Upper lobe of right lung (tissue), 1 donor: ENCODE measurements at regions not wholly inside any gene's neighbourhood (a gene's known extent, or its start where the extent isn't known, plus 50 kb on each side); places are given as distances from the start of the nearest gene placed in this dataset.
A peak's percentile ranks its signal among the peaks of the same experiment; 100 is the strongest.

ENCODE experiments used
- ATAC-seq: fragments of 200-7000 bp; cut with Tn5 transposase; one replicate; pipeline ENCODE4 v1.9.1; 2020; ENCODE audit warnings: mild to moderate bottlenecking, moderate library complexity
- DNase-seq: peaks from one replicate; pipeline ENCODE4 v3.0.0-alpha.2; 2020
- H3K27ac ChIP-seq: fragments of 200-600 bp; one replicate; pipeline ENCODE4 v1.8.0; 2022
- H3K27me3 ChIP-seq: fragments of 200-600 bp; one replicate; pipeline ENCODE4 v1.8.0; 2022; ENCODE audit warnings: mild to moderate bottlenecking
- H3K36me3 ChIP-seq: fragments of 200-600 bp; one replicate; pipeline ENCODE4 v1.8.0; 2022
- H3K4me1 ChIP-seq: fragments of 200-600 bp; one replicate; pipeline ENCODE4 v1.8.0; 2022
- H3K4me3 ChIP-seq: fragments of 200-600 bp; one replicate; pipeline ENCODE4 v1.8.0; 2022; ENCODE audit warnings: mild to moderate bottlenecking
- H3K9me3 ChIP-seq: fragments of 200-600 bp; one replicate; pipeline ENCODE4 v1.8.0; 2022
- CTCF ChIP-seq: fragments of 200-600 bp; IDR thresholded peaks from one replicate; pipeline ENCODE4 v1.8.0; 2022; ENCODE audit warnings: antibody characterized with exemption
- intact Hi-C: fragments of 100-400 bp; cut with DNase I; formaldehyde crosslinking; loops from one replicate; pipeline ENCODE4 v1.11.0; 2022
- donor health status: DM: no; HTN: yes; CAD: no; lungs with severe emphysema.

GRCh38 chr15:70379938-70380883 is 282.5 kb upstream of the TLE3 start:
- intact Hi-C loops, result no loop called here
- H3K27me3 ChIP-seq, result no peaks in the 10 kb centered on the region
- ATAC-seq, result no peak
- H3K27ac ChIP-seq, result no peak overlapping the region
- no peaks in the 10 kb centered on the region for H3K9me3 ChIP-seq
- TF ChIP-seq CTCF, result no peak
- peaks cover 19% of the 10 kb centered on the region for H3K4me1 ChIP-seq
- no peaks in the 10 kb centered on the region for H3K36me3 ChIP-seq
- peak; percentile 32 for DNase-seq
- no peak overlapping the region for H3K4me3 ChIP-seq

GRCh38 chr15:70379134-70379533 is 281.4 kb upstream of the TLE3 start:
- H3K27ac ChIP-seq, result no peak overlapping the region
- H3K4me3 ChIP-seq, result no peak overlapping the region
- intact Hi-C loops, result no loop called here
- peaks cover 19% of the 10 kb centered on the region for H3K4me1 ChIP-seq
- DNase-seq, result peak; percentile 39
- no peak for ATAC-seq
- no peak for TF ChIP-seq CTCF
- no peaks in the 10 kb centered on the region for H3K36me3 ChIP-seq
- no peaks in the 10 kb centered on the region for H3K9me3 ChIP-seq
- H3K27me3 ChIP-seq, result no peaks in the 10 kb centered on the region

GRCh38 chr15:70378126-70379031 is 280.7 kb upstream of the TLE3 start:
- intact Hi-C loops, result no loop called here
- Histone ChIP-seq H3K36me3 (no peaks in the 10 kb centered on the region), H3K27ac (no peak overlapping the region), H3K4me3 (no peak overlapping the region), H3K27me3 (no peaks in the 10 kb centered on the region), H3K4me1 (peaks cover 19% of the 10 kb centered on the region), H3K9me3 (no peaks in the 10 kb centered on the region)
- no peak for ATAC-seq
- TF ChIP-seq CTCF, result no peak
- peak; percentile 42 for DNase-seq

GRCh38 chr15:70376929-70377691 is 279.4 kb upstream of the TLE3 start:
- DNase-seq (peak; percentile 72), ATAC-seq (peak; percentile 46)
- H3K27ac ChIP-seq, result peak overlapping the region; percentile 24
- no peaks in the 10 kb centered on the region for H3K9me3 ChIP-seq
- H3K36me3 ChIP-seq, result no peaks in the 10 kb centered on the region
- H3K27me3 ChIP-seq, result no peaks in the 10 kb centered on the region
- peaks cover 19% of the 10 kb centered on the region for H3K4me1 ChIP-seq
- H3K4me3 ChIP-seq, result peak overlapping the region; percentile 16
- no peak for TF ChIP-seq CTCF
- intact Hi-C loops, result no loop called here
